GM12873 (cell line): ENCODE measurements at regions not wholly inside any gene's neighbourhood (a gene's known extent, or its start where the extent isn't known, plus 50 kb on each side); places are given as distances from the start of the nearest gene placed in this dataset.

Source experiments
- TF ChIP-seq, protein P1 (sequence below): IDR thresholded peaks from 2 replicates; pipeline ENCODE4 v1.5.1; 2012; ENCODE audit warnings: low read depth, mild to moderate bottlenecking, moderate library complexity, low read length, control low read depth; ENCODE audit not compliant: insufficient read depth; ENCODE audit errors: missing control alignments

DNA sequence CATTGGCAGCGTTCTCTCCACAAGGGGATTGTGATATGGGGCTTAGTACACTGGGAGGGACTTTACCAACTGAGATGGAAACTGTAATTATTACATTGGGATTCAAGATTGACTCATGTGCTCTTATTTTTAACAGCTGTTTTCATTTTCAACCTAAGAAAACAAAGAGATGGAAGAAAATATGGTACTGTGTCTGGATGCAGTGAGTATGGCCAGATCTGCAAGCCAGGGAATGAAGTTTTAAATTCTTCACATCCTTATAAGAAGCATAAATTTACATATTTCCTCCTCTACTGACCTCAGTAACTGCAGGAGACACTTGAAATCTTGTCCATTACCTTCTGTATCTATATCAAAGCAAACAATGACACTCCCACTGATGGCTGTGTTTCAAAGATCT lies 81.5 kb upstream of the EDEM3 start:
- TF ChIP-seq, protein P1, sequence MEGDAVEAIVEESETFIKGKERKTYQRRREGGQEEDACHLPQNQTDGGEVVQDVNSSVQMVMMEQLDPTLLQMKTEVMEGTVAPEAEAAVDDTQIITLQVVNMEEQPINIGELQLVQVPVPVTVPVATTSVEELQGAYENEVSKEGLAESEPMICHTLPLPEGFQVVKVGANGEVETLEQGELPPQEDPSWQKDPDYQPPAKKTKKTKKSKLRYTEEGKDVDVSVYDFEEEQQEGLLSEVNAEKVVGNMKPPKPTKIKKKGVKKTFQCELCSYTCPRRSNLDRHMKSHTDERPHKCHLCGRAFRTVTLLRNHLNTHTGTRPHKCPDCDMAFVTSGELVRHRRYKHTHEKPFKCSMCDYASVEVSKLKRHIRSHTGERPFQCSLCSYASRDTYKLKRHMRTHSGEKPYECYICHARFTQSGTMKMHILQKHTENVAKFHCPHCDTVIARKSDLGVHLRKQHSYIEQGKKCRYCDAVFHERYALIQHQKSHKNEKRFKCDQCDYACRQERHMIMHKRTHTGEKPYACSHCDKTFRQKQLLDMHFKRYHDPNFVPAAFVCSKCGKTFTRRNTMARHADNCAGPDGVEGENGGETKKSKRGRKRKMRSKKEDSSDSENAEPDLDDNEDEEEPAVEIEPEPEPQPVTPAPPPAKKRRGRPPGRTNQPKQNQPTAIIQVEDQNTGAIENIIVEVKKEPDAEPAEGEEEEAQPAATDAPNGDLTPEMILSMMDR, result no peak

DNA sequence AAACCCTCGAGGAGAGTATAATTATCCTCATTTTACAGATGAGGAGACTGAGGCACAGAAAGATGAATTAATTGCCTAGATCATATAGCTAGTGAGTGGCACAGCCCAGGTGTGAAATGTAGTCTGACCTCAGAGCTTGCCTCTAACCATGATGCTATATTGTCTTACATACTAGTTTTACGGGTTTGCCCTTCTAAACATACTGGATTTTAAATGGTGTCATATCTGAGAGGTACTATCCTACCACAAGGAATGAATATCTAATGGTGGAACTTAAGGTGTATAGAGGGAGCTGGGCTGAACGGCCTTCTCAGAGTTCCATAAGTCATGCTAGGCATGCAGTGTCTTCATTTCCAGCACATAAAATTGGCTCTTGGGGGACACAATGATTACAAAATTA lies 77.9 kb upstream of the EDEM3 start:
- TF ChIP-seq, protein P1, result no peak

DNA sequence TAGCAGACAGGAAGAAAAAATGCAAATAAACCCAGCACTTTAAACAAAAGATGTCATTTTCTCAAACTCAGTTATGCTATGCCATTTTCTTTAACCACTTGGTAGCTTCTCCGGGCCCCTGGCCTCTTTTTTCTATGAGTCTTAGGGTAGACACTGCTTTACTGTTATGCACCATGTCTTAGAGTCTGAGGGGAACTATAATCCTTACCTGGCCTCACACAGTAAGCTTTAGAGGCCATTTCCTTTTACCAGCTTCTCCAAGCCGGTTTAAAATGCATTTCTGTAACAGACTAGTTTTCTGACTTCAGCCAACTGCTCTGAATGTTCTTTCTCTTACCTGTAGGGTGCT lies 73.7 kb upstream of the EDEM3 start:
- TF ChIP-seq, protein P1, result no peak

DNA sequence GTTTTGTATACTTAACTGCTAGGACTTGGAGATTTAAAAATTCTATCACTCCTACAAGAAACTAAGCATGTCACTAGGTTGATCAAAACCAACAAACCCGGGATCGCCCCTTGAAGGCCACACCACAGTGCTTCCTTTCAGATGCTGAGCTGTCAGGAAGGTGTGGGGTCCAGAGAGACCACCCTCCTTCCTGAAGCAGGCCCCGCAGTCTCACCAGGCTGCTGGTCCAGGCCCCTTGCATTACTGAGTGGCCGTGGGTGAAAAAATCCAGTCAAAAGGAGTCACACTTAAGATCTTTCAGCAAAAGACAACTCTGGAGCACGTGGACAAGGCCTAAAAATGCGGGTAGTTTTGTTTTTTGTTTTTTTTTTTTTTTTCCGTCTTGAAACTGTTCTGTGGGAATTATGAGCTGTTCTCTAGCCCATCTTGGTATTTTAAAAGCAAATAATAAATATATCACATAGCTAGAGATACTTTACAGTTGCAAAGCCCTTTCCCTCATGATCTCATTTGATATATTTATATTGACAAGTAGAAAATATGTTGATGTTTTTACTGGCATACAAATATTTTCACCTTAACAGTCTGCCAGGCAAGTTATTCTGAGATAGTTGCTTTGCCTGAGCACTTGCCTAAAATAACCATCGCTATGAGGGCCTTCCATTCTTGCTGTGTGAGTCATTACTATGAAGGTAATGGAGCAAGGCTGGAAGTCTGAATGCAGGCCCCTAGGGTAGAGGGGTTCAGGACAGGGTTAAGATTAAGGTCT lies 73.1 kb upstream of the EDEM3 start:
- TF ChIP-seq, protein P1, result no peak

DNA sequence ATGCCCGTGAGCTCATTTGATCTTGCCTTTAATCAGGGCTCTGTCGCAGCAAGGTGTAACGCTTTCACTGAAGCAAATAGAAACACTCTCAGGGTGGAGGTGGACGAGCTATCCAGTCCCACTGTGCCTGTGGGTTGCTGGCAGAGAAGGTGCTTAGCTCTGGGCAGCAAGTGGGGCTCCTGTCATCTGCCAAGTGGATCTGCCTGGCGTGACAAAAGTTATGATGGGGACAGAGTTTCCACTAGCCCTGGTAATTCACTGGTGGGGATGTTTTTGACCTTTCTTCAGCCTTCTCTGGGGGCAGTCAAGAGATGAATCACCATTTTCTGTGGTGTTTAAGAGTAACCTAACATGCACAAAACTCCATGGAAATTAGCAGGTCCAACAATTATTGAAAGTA lies 71.3 kb upstream of the EDEM3 start:
- TF ChIP-seq, protein P1, result no peak

DNA sequence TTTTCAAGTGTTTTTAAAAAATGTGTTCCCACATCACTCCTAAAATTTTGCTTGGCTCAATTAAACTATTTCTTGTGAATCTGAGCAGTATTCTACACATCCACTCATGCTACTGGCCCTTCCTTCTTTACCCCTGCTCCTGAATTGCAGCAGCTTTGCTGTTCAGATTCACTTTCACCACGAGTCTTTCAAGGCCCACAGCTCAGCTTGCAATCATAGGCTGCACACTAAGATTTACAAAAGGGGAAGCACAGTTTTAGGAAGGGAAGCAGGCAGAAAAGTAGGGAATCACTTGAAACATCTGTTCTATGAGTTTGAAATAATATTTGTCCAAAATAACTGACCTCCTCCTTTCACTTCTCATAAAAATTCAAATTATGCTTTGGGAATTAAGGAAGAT lies 70.9 kb upstream of the EDEM3 start:
- TF ChIP-seq, protein P1, result no peak

DNA sequence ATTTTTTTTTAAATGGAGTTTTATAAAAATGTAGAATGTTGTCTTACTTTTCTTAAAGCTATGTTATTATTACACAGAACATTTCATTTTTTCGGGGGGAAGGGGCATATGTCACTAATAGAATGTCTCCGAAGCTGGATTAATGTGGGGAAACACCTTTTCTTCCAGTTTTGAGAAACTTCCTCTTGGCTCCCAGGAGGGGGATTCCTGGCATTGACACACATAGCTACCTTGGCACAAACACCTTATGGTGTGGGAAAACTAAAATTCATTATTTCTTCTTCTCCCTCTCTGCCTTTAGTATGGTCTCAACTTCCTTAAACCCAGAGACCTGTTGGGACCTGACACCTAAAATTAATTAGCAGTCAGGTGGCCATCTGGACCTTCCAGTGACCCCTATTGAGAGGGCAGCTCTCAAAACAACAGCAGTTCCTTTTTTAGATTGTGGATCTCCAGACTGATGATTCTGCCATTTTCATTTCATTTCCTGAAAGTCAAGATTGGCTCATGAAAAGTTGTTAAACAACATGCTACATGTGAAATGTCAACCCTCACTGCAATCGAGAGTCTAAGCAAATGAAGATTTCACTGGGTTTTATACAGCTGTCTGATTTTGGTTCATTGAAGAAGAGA lies 70.1 kb upstream of the EDEM3 start:
- TF ChIP-seq, protein P1, result no peak
